B cell (primary cell): ENCODE measurements at regions not wholly inside any gene's neighbourhood (a gene's known extent, or its start where the extent isn't known, plus 50 kb on each side); places are given as distances from the start of the nearest gene placed in this dataset.

Source experiments
- CTCF ChIP-seq: fragments of 200-600 bp; IDR thresholded peaks from one replicate; pipeline ENCODE4 v1.8.0; 2022; ENCODE audit warnings: antibody characterized with exemption, mild to moderate bottlenecking
- EZH2 ChIP-seq: IDR thresholded peaks from 2 replicates; pipeline ENCODE4 v1.6.1; 2012; ENCODE audit warnings: borderline replicate concordance, low read depth, mild to moderate bottlenecking, moderate library complexity, low read length; ENCODE audit not compliant: insufficient read depth, poor library complexity, severe bottlenecking

GRCh38 chr14:52124791-52125684 is 56.2 kb upstream of the NID2 start:
- TF ChIP-seq CTCF: no peak
- TF ChIP-seq EZH2: no peak
